ENCODE measurements at regions not wholly inside any gene's neighbourhood (a gene's known extent, or its start where the extent isn't known, plus 50 kb on each side); places are given as distances from the start of the nearest gene placed in this dataset.

DNA sequence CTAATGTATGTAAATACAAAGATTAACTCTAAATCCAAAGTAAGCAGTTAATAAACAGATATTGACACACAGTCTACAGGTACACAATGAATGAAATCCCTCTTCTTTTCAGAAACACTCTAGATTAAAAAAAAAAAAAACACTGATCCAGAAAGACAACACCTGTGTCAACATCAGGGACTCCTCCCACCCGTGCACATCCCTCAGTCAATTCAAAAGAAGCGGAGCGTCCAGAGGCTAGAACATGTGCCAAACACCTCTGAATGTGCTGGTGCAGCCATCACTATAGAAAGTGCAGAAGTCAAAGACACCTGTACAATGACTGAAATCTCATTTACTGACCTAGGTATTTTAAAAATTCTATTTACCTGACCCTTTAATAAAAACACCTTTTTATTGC, 622.6 kb upstream of the ID2 start:
- peaks cover 1 to 24% (median 7%) of the 10 kb centered on the region in 7 donors for H3K9me3 Mint-ChIP-seq
- peak overlapping the region in 2 of 6 donors; percentile 17 to 83 for H3K27ac Mint-ChIP-seq
- DNase-seq (no peak), ATAC-seq (ENCODE audit: low read depth in 2 of 2) (no peak)
- H3K4me1 Mint-ChIP-seq, result peaks cover 4 to 11% (median 4%) of the 10 kb centered on the region in 3 donors
- no peak overlapping the region for H3K4me3 Mint-ChIP-seq
- H3K27me3 Mint-ChIP-seq, result peaks cover 0 to 8% (median 6%) of the 10 kb centered on the region in 3 donors
- peaks cover 0 to 7% of the 10 kb centered on the region in 2 donors for H3K36me3 Mint-ChIP-seq

DNA sequence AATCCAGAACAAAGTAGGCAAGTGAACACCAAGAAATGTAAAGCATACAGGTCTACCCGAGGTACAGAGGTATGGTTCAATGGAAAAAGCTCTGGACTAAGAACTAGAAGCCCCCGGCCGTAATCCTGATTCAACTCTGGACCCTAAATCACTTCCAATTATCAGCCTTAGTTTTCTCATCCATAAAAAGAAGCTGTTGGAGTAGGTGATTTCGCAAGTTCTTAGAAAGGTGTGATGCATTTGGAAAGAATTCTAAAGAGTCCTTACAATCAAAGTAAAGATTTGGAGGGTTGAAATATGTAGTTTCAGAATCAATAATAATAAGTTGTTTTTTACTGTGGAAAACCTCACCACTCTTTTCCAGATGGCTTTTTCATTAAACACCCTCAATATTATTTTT, 622.1 kb upstream of the ID2 start:
- Mint-ChIP-seq H3K27ac (no peak overlapping the region), H3K27me3 (peaks cover 0 to 10% (median 8%) of the 10 kb centered on the region in 3 donors), H3K36me3 (peaks cover 0 to 7% of the 10 kb centered on the region in 2 donors), H3K9me3 (peaks cover 1 to 28% (median 9%) of the 10 kb centered on the region in 7 donors), H3K4me1 (peaks cover 4 to 11% (median 4%) of the 10 kb centered on the region in 3 donors), H3K4me3 (no peak overlapping the region)
- no peak for DNase-seq
- ATAC-seq (ENCODE audit: low read depth in 2 of 2), result no peak

GRCh38 chr2:8061219-8061618, 620.6 kb upstream of the ID2 start:
- Mint-ChIP-seq H3K27me3 (peaks cover 0 to 11% (median 10%) of the 10 kb centered on the region in 3 donors), H3K9me3 (peaks cover 1 to 24% (median 7%) of the 10 kb centered on the region in 7 donors), H3K27ac (no peak overlapping the region), H3K4me3 (no peak overlapping the region), H3K36me3 (peaks cover 0 to 7% of the 10 kb centered on the region in 2 donors), H3K4me1 (peaks cover 4 to 11% (median 4%) of the 10 kb centered on the region in 3 donors)
- ATAC-seq (ENCODE audit: low read depth in 2 of 2) (no peak), DNase-seq (no peak)

- Mint-ChIP-seq H3K9me3 (peaks cover 0 to 8% (median 2%) of the 10 kb centered on the region in 7 donors), H3K4me1 (no peaks in the 10 kb centered on the region), H3K27ac (no peak overlapping the region), H3K27me3 (peaks cover 4 to 11% (median 10%) of the 10 kb centered on the region in 3 donors), H3K4me3 (no peak overlapping the region), H3K36me3 (no peaks in the 10 kb centered on the region)
- ATAC-seq (ENCODE audit: low read depth in 2 of 2) (no peak), DNase-seq (no peak)
Measured at GRCh38 chr2:8064603-8065002, 617.3 kb upstream of the ID2 start.

GRCh38 chr2:8065191-8065590, 616.7 kb upstream of the ID2 start:
- DNase-seq, result no peak
- H3K9me3 Mint-ChIP-seq, result peaks cover 0 to 8% (median 2%) of the 10 kb centered on the region in 7 donors
- no peak overlapping the region for H3K27ac Mint-ChIP-seq
- H3K4me3 Mint-ChIP-seq, result peak overlapping the region in 1 of 8 donors; percentile 35
- ATAC-seq (ENCODE audit: low read depth in 2 of 2), result no peak
- H3K36me3 Mint-ChIP-seq, result no peaks in the 10 kb centered on the region
- no peaks in the 10 kb centered on the region for H3K4me1 Mint-ChIP-seq
- H3K27me3 Mint-ChIP-seq, result peaks cover 4 to 11% (median 10%) of the 10 kb centered on the region in 3 donors

- H3K4me1 Mint-ChIP-seq, result no peaks in the 10 kb centered on the region
- no peak for DNase-seq
- peaks cover 0 to 8% (median 2%) of the 10 kb centered on the region in 7 donors for H3K9me3 Mint-ChIP-seq
- H3K36me3 Mint-ChIP-seq, result no peaks in the 10 kb centered on the region
- ATAC-seq (ENCODE audit: low read depth in 2 of 2), result no peak
- H3K4me3 Mint-ChIP-seq, result no peak overlapping the region
- H3K27ac Mint-ChIP-seq, result no peak overlapping the region
- peaks cover 4 to 10% (median 6%) of the 10 kb centered on the region in 3 donors for H3K27me3 Mint-ChIP-seq
Measured at GRCh38 chr2:8067784-8068336, 614.0 kb upstream of the ID2 start.

- DNase-seq, result no peak
- Mint-ChIP-seq H3K4me1 (peaks cover 0 to 7% (median 0%) of the 10 kb centered on the region in 3 donors), H3K27ac (no peak overlapping the region), H3K36me3 (peaks cover 0 to 4% of the 10 kb centered on the region in 2 donors), H3K27me3 (no peaks in the 10 kb centered on the region), H3K9me3 (peaks cover 2 to 15% (median 10%) of the 10 kb centered on the region in 7 donors), H3K4me3 (no peak overlapping the region)
- ATAC-seq (ENCODE audit: low read depth in 2 of 2), result no peak
Measured at GRCh38 chr2:8072907-8073306, 608.9 kb upstream of the ID2 start.

DNA sequence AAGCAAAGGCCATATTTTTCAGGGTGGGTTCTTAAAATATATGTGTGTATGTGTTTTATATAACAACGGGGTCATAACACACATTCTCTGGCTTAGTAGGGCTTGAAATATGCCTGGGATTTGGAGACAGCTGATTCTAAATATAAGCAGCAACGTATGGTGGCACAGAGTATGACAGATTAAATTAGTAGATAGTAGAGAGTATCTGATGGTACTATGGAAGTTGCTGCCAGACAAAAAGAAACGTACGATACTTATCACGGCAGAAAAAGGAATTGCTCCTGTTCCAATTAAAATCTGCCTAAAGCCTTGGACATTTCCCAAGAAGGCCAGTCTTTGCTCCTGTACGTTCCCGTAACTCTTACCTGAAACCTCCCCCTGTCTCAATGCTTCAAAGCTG, 607.9 kb upstream of the ID2 start:
- Mint-ChIP-seq H3K4me1 (peaks cover 0 to 7% (median 0%) of the 10 kb centered on the region in 3 donors), H3K27me3 (no peaks in the 10 kb centered on the region), H3K36me3 (peaks cover 0 to 11% of the 10 kb centered on the region in 2 donors), H3K27ac (no peak overlapping the region), H3K4me3 (no peak overlapping the region), H3K9me3 (peaks cover 3 to 21% (median 15%) of the 10 kb centered on the region in 7 donors)
- DNase-seq, result no peak
- no peak for ATAC-seq (ENCODE audit: low read depth in 2 of 2)

- Mint-ChIP-seq H3K9me3 (peaks cover 3 to 21% (median 15%) of the 10 kb centered on the region in 7 donors), H3K4me3 (no peak overlapping the region)
Measured at GRCh38 chr2:8076448-8077342, 605.2 kb upstream of the ID2 start.

GRCh38 chr2:8078705-8079104, 603.2 kb upstream of the ID2 start:
- Mint-ChIP-seq H3K36me3 (peaks cover 0 to 11% of the 10 kb centered on the region in 2 donors), H3K4me3 (no peak overlapping the region), H3K4me1 (peaks cover 0 to 7% (median 0%) of the 10 kb centered on the region in 3 donors), H3K27ac (no peak overlapping the region), H3K27me3 (peaks cover 0 to 9% (median 0%) of the 10 kb centered on the region in 3 donors), H3K9me3 (peaks cover 3 to 21% (median 15%) of the 10 kb centered on the region in 7 donors)
- no peak for DNase-seq
- ATAC-seq (ENCODE audit: low read depth in 2 of 2), result no peak

More at GRCh38 chr2:8076448-8077342, 605.2 kb upstream of the ID2 start:
- Mint-ChIP-seq H3K4me1 (peaks cover 0 to 7% (median 0%) of the 10 kb centered on the region in 3 donors), H3K27me3 (no peaks in the 10 kb centered on the region), H3K36me3 (peaks cover 0 to 11% of the 10 kb centered on the region in 2 donors), H3K27ac (no peak overlapping the region)
- ATAC-seq (ENCODE audit: low read depth in 2 of 2) (no peak), DNase-seq (no peak)

DNA sequence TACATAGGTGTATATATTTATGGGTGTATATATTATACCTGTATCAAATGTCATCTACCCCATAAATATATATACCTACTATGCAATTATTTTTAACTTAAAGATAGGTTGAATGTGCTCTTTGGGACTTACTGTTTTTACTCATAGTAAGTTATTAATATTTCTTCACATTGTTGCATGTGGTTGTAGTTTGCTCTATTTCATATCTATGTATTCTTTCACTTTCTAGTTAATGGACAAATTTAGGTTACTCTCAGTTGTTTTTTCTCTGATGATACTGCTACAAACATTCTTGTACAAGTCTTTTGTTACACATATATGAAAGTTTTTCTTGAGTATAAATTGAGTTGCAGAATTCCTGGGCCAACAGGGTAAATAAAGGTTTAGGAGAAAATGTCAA, 601.8 kb upstream of the ID2 start:
- ATAC-seq (ENCODE audit: low read depth in 2 of 2) (no peak), DNase-seq (no peak)
- Mint-ChIP-seq H3K27me3 (peaks cover 4 to 17% (median 5%) of the 10 kb centered on the region in 3 donors), H3K27ac (no peak overlapping the region), H3K9me3 (peaks cover 3 to 21% (median 15%) of the 10 kb centered on the region in 7 donors), H3K36me3 (peaks cover 0 to 11% of the 10 kb centered on the region in 2 donors), H3K4me1 (peaks cover 0 to 7% (median 0%) of the 10 kb centered on the region in 3 donors), H3K4me3 (no peak overlapping the region)

GRCh38 chr2:8081130-8081529, 600.7 kb upstream of the ID2 start:
- Mint-ChIP-seq H3K4me1 (peaks cover 0 to 3% (median 0%) of the 10 kb centered on the region in 3 donors), H3K27ac (no peak overlapping the region), H3K36me3 (peaks cover 0 to 11% of the 10 kb centered on the region in 2 donors), H3K4me3 (no peak overlapping the region), H3K27me3 (peaks cover 5 to 19% (median 8%) of the 10 kb centered on the region in 3 donors), H3K9me3 (peaks cover 3 to 21% (median 15%) of the 10 kb centered on the region in 7 donors)
- no peak for ATAC-seq (ENCODE audit: low read depth in 2 of 2)
- no peak for DNase-seq

DNA sequence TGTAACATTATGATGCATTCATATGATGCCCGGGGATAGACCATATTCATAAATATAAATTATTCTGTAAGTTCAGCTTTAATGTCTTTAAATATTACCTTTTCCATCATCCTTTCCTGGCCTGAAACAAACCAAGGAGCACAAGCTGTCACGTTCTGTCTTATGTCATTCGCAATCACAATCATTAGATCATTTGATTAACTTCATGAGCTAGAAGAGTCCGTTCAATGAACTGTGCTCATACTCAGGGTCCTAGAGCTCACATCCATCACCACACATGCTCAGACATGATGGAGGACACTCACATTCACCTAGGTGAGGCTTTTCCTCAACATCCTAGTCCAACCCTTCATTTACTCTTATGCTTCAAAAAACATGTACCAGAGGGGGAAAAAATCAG, 599.0 kb upstream of the ID2 start:
- no peak overlapping the region for H3K4me3 Mint-ChIP-seq
- H3K27ac Mint-ChIP-seq, result no peak overlapping the region
- no peak for ATAC-seq (ENCODE audit: low read depth in 2 of 2)
- H3K9me3 Mint-ChIP-seq, result peaks cover 0 to 7% (median 5%) of the 10 kb centered on the region in 7 donors
- H3K27me3 Mint-ChIP-seq, result peaks cover 5 to 19% (median 11%) of the 10 kb centered on the region in 3 donors
- no peak for DNase-seq
- peaks cover 0 to 8% of the 10 kb centered on the region in 2 donors for H3K36me3 Mint-ChIP-seq
- no peaks in the 10 kb centered on the region for H3K4me1 Mint-ChIP-seq
